CD4-positive, CD25-positive, alpha-beta regulatory T cell (primary cell): ENCODE measurements at regions not wholly inside any gene's neighbourhood (a gene's known extent, or its start where the extent isn't known, plus 50 kb on each side); places are given as distances from the start of the nearest gene placed in this dataset.
"Not testable (repeated sequence)": the region's sequence is repeated elsewhere in the genome, so short reads cannot be mapped to it uniquely, and the experiment has no call there.

Experiments
- ATAC-seq, 2 donors: fragments of 150-1000 bp; cut with Tn5 transposase; one replicate each; pipeline ENCODE4 v1.10.0; 2021; ENCODE audit warnings: low read depth in 2 of 2, moderate number of reproducible peaks in 2 of 2, moderate library complexity in 1 of 2
- DNase-seq, 3 donors: peaks; one replicate each; pipeline versions ENCODE4 v3.0.0 to v3.0.0-alpha.2; 2012 to 2022; ENCODE audit warnings: mixed read lengths in 1 of 3
- H3K27ac ChIP-seq: one replicate; pipeline ENCODE4 v1.7.0; 2013; ENCODE audit warnings: mild to moderate bottlenecking, low read length; ENCODE audit not compliant: insufficient read depth, poor library complexity, severe bottlenecking
- H3K27me3 ChIP-seq: one replicate; pipeline ENCODE4 v1.7.0; 2013; ENCODE audit warnings: low read length; ENCODE audit not compliant: control insufficient read depth, insufficient read depth
- H3K36me3 ChIP-seq: one replicate; pipeline ENCODE4 v1.7.0; 2013; ENCODE audit warnings: mild to moderate bottlenecking, low read length, moderate library complexity; ENCODE audit not compliant: control insufficient read depth, insufficient read depth
- H3K4me1 ChIP-seq: 2 replicates; pipeline ENCODE4 v1.7.0; 2013; ENCODE audit warnings: mild to moderate bottlenecking, low read length; ENCODE audit not compliant: insufficient read depth, control insufficient read depth, poor library complexity, severe bottlenecking
- H3K4me3 ChIP-seq: one replicate; pipeline ENCODE4 v1.7.0; 2013; ENCODE audit warnings: low read depth, mild to moderate bottlenecking, low read length, moderate library complexity
- H3K9me3 ChIP-seq, 2 experiments: 1 replicate in 1 of 2; 2 replicates in 1 of 2; pipeline ENCODE4 v1.7.0; 2013; ENCODE audit warnings: low read length in 2 of 2, mild to moderate bottlenecking in 1 of 2, moderate library complexity in 1 of 2; ENCODE audit not compliant: control insufficient read depth in 2 of 2
- H3K27ac Mint-ChIP-seq, 3 donors: one replicate each; pipeline ENCODE4 v1.8.0; 2020 to 2022; ENCODE audit warnings: mild to moderate bottlenecking in 3 of 3, mixed read lengths in 3 of 3, moderate library complexity in 2 of 3
- H3K27me3 Mint-ChIP-seq: one replicate; pipeline ENCODE4 v1.8.0; 2022; ENCODE audit warnings: mild to moderate bottlenecking, mixed read lengths
- H3K36me3 Mint-ChIP-seq: one replicate; pipeline ENCODE4 v1.8.0; 2020; ENCODE audit warnings: mixed read lengths
- H3K4me1 Mint-ChIP-seq, 4 donors: one replicate each; pipeline ENCODE4 v1.8.0; 2020 to 2022; ENCODE audit warnings: mixed read lengths in 4 of 4, mild to moderate bottlenecking in 1 of 4
- H3K4me3 Mint-ChIP-seq, 4 donors: one replicate each; pipeline ENCODE4 v1.8.0; 2020 to 2022; ENCODE audit warnings: mild to moderate bottlenecking in 4 of 4, mixed read lengths in 4 of 4, moderate library complexity in 3 of 4
- H3K9me3 Mint-ChIP-seq, 7 donors: one replicate each; pipeline ENCODE4 v1.8.0; 2020 to 2022; ENCODE audit warnings: mixed read lengths in 7 of 7, mild to moderate bottlenecking in 3 of 7, moderate library complexity in 2 of 7

DNA sequence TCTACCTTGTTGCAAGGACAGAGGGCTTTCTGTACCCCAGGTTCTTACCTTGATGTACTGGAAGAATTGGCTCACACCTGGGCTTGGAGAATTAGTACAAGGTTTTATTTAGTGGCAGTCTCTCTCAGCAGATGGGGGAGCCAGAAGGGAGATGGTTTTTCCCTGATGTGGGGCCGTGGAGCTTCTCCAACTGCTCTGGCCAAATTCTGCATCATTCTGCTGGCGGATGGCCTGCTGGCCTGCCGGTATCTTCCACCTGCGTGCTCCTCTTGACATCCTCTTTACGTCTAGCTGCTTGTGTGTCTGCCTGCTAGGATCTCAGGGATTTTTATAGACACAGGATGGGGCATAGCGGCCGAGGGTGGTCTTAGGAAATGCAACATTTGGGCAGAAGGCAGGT is 426.7 kb downstream of the KCNJ18 start:
- H3K4me3 ChIP-seq, H3K9me3 ChIP-seq, H3K27ac Mint-ChIP-seq, H3K36me3 ChIP-seq, H3K36me3 Mint-ChIP-seq, H3K9me3 Mint-ChIP-seq, H3K27ac ChIP-seq, ATAC-seq, H3K4me1 Mint-ChIP-seq, DNase-seq, H3K4me3 Mint-ChIP-seq, H3K27me3 Mint-ChIP-seq, H3K27me3 ChIP-seq, H3K4me1 ChIP-seq: not testable (repeated sequence)

DNA sequence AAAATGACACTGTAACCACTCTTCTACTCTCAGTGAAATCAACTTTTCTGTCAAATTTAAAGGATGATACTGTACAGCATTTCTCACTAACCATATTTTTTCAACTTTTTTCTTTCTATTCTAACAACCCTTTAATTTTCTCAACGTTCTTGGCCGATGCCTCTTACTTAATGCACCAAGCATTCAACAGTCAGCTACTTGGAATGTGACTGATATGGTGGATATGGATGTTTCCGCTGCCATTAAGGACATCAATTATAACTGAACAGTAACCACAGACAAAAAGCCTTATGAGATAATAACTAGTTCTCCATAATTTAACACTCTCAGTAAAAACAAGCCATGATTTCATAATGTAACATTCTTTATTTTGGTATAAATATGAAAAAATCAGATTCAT is 427.4 kb downstream of the KCNJ18 start:
- not testable (repeated sequence) for H3K4me1 ChIP-seq, H3K27ac ChIP-seq, H3K4me3 ChIP-seq, H3K27ac Mint-ChIP-seq, H3K4me3 Mint-ChIP-seq, H3K9me3 ChIP-seq, H3K9me3 Mint-ChIP-seq, ATAC-seq, H3K36me3 Mint-ChIP-seq, H3K27me3 Mint-ChIP-seq, H3K27me3 ChIP-seq, DNase-seq, H3K36me3 ChIP-seq, H3K4me1 Mint-ChIP-seq

DNA sequence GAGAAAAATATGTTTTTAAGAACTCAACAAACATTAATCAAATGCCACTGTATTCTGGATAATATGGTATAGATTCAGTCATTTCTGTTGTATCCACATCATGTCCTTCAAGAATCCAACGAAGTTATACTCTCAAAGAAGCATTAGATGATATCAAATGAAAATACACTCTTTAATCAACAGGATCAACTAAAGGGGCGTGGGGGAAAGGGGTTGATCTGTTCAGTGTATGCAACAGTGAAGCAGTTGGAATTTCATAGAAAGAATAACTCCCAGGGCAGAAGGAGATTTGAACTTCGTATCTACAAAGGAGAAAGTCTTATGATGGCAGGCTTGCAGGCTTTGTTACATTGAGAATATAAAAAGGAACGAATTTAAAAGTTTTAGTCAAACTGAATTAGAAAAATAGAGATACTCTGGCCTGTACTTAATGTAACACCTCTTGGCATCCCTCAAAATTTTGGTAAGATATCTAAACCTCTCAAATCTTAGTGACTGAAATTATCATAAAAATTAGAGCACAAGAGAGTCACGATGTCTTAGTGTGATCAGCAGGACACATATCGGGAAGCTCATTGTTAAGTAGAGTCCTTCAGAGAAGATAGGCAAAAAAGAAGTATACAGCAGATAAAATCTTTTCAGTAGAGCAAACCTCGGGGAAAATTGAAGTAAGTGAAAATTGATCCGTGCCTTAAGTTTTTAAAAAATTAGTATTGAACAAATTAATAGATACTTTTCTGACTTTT is 431.4 kb downstream of the KCNJ18 start:
- no peaks in the 10 kb centered on the region for H3K36me3 ChIP-seq
- no peak overlapping the region for H3K27ac ChIP-seq
- no peak overlapping the region for H3K27ac Mint-ChIP-seq
- H3K4me3 ChIP-seq: no peak overlapping the region
- H3K9me3 Mint-ChIP-seq: peaks cover 0 to 8% (median 2%) of the 10 kb centered on the region in 7 donors
- H3K27me3 ChIP-seq: no peaks in the 10 kb centered on the region
- no peak for ATAC-seq
- H3K9me3 ChIP-seq: peaks cover 2 to 7% of the 10 kb centered on the region in 2 experiments
- no peaks in the 10 kb centered on the region for H3K4me1 Mint-ChIP-seq
- H3K4me1 ChIP-seq: no peaks in the 10 kb centered on the region
- no peaks in the 10 kb centered on the region for H3K36me3 Mint-ChIP-seq
- H3K27me3 Mint-ChIP-seq: no peaks in the 10 kb centered on the region
- no peak for DNase-seq
- no peak overlapping the region for H3K4me3 Mint-ChIP-seq

DNA sequence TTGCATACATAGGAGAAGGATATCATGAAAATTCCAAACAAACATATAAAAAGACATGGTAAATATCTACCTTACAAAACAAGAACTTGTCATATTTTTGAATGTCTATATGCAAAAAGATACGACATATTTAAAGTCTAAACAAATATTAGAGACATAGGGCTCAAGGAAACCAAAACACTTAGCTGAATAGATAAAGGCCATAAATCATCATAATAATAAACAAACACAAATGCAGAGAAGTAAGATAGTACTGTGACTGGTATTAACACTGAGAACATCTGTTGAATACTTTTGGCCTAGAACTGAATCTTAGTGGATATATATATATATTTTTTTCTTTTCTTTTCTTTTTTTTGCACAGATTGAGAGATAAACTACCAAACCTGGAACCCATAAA is 435.8 kb downstream of the KCNJ18 start:
- Mint-ChIP-seq H3K4me3 (no peak overlapping the region), H3K9me3 (peaks cover 7 to 37% (median 17%) of the 10 kb centered on the region in 7 donors), H3K27ac (no peak overlapping the region), H3K4me1 (peaks cover 0 to 4% (median 0%) of the 10 kb centered on the region in 4 donors), H3K36me3 (no peaks in the 10 kb centered on the region), H3K27me3 (no peaks in the 10 kb centered on the region)
- H3K27me3 ChIP-seq: no peaks in the 10 kb centered on the region
- no peak overlapping the region for H3K4me3 ChIP-seq
- H3K9me3 ChIP-seq: peaks cover 2 to 18% of the 10 kb centered on the region in 2 experiments
- ATAC-seq: no peak
- H3K4me1 ChIP-seq: no peaks in the 10 kb centered on the region
- H3K27ac ChIP-seq: no peak overlapping the region
- H3K36me3 ChIP-seq: no peaks in the 10 kb centered on the region
- DNase-seq: no peak

DNA sequence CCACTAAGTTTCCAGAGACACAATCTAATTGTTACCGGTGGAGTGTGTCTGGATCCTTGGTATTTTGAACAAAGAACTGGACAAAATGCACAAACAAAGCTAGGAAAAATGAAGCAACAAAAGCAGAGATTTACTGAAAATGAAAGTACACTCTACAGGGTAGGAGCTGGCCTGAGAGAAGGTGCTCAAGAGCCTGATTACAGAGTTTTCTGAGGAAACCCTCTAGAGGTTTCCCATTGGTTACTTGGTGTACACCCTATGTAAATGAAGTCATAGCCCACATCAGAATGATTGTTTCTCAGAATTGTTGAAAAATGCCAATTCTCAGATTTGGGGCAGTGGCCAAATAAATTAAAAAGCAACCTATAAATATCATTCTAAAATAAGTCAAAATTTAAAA is 436.4 kb downstream of the KCNJ18 start:
- Histone ChIP-seq H3K27me3 (no peaks in the 10 kb centered on the region), H3K27ac (no peak overlapping the region), H3K4me3 (no peak overlapping the region), H3K36me3 (no peaks in the 10 kb centered on the region), H3K9me3 (peaks cover 5 to 17% of the 10 kb centered on the region in 2 experiments), H3K4me1 (no peaks in the 10 kb centered on the region)
- Mint-ChIP-seq H3K4me1 (peaks cover 0 to 4% (median 0%) of the 10 kb centered on the region in 4 donors), H3K9me3 (peaks cover 7 to 42% (median 17%) of the 10 kb centered on the region in 7 donors), H3K36me3 (no peaks in the 10 kb centered on the region), H3K4me3 (no peak overlapping the region), H3K27me3 (no peaks in the 10 kb centered on the region), H3K27ac (no peak overlapping the region)
- DNase-seq (no peak), ATAC-seq (no peak)

DNA sequence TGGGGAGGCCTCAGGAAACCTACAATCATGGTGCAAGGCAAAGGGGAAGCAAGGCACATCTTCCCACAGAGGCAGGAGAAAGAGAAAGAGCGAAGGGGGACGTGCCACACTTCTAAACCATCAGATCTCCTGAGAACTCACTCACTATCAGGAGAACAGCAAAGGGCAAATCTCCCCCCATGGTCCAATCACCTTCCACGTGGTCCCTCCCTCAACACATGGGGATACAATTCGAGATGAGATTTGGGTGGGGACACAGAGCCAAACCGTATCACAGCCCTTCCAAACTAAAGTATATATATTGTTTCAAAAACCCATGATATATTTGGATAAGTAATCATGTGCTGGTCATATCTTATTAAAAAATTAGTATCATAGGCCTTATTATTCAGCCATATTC is 437.6 kb downstream of the KCNJ18 start:
- not testable (repeated sequence) for H3K27ac Mint-ChIP-seq, H3K4me1 ChIP-seq, H3K36me3 ChIP-seq, H3K4me3 Mint-ChIP-seq, H3K27ac ChIP-seq, DNase-seq, H3K4me3 ChIP-seq, ATAC-seq, H3K27me3 ChIP-seq, H3K27me3 Mint-ChIP-seq, H3K4me1 Mint-ChIP-seq, H3K36me3 Mint-ChIP-seq
- H3K9me3 Mint-ChIP-seq: peaks cover 7 to 47% (median 17%) of the 10 kb centered on the region in 7 donors
- H3K9me3 ChIP-seq: peaks cover 3 to 20% of the 10 kb centered on the region in 2 experiments

DNA sequence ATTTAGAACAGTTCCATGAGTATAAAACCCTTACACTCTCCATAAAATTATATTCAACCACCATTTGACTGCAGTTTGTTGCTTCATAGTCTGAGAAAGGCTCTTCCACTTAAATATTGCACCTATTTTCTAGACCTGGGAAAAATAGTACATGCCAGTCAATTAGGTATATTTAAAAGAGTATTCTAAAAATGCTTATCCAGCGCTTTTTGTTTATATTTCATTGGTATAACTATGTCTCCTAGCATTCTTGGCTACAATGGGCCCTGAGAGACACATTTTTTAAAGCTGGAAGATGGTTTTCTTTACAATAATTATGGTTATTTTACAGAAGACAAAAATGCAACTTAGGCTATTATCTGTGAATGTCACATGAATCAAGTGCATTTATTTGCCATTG is 439.4 kb downstream of the KCNJ18 start:
- Histone ChIP-seq H3K27me3 (no peaks in the 10 kb centered on the region), H3K36me3 (no peaks in the 10 kb centered on the region), H3K4me1 (no peaks in the 10 kb centered on the region), H3K4me3 (no peak overlapping the region), H3K9me3 (peaks cover 3 to 28% of the 10 kb centered on the region in 2 experiments), H3K27ac (no peak overlapping the region)
- ATAC-seq (no peak), DNase-seq (no peak)
- no peak overlapping the region for H3K4me3 Mint-ChIP-seq
- H3K4me1 Mint-ChIP-seq: peaks cover 0 to 4% (median 0%) of the 10 kb centered on the region in 4 donors
- no peaks in the 10 kb centered on the region for H3K36me3 Mint-ChIP-seq
- no peak overlapping the region for H3K27ac Mint-ChIP-seq
- H3K27me3 Mint-ChIP-seq: no peaks in the 10 kb centered on the region
- peaks cover 9 to 59% (median 24%) of the 10 kb centered on the region in 7 donors for H3K9me3 Mint-ChIP-seq

DNA sequence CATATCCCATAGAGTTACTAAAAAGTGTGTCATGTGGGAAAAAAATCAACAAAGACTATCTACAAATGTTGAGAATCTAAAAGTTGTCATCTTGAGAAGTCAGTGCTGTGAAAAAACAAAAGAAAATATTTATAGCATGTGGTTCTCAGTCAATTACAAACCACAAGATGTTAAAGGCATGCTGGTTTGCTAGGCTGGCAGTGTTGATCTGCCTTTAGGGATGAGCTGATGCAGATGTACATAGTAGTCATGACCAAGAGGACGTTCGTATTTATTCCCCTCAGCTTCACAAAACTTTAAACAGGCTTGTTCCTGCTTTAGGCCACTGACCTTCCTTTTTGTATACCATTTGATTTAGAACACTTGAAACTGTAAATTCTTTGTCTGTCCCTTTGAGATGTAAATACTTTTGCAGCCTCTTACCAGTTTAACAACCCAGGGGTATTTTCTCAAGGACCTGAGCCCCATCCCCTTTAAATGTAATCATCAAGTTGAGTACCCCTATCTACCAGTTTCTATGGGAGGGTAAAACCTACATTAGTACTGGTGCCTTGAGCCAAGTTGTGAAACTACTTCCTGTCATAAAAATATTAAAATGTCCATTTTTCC is 446.6 kb downstream of the KCNJ18 start:
- no peak overlapping the region for H3K4me3 ChIP-seq
- no peaks in the 10 kb centered on the region for H3K4me1 Mint-ChIP-seq
- no peaks in the 10 kb centered on the region for H3K27me3 Mint-ChIP-seq
- DNase-seq (no peak), ATAC-seq (no peak)
- H3K27me3 ChIP-seq: no peaks in the 10 kb centered on the region
- no peak overlapping the region for H3K27ac ChIP-seq
- H3K9me3 ChIP-seq: peaks cover 10 to 32% of the 10 kb centered on the region in 2 experiments
- no peak overlapping the region for H3K27ac Mint-ChIP-seq
- no peaks in the 10 kb centered on the region for H3K36me3 ChIP-seq
- H3K9me3 Mint-ChIP-seq: peaks cover 2 to 14% (median 8%) of the 10 kb centered on the region in 7 donors
- H3K4me1 ChIP-seq: no peaks in the 10 kb centered on the region
- no peak overlapping the region for H3K4me3 Mint-ChIP-seq
- no peaks in the 10 kb centered on the region for H3K36me3 Mint-ChIP-seq
